T-helper 1 cell (primary cell): ENCODE measurements at regions not wholly inside any gene's neighbourhood (a gene's known extent, or its start where the extent isn't known, plus 50 kb on each side); places are given as distances from the start of the nearest gene placed in this dataset.

Experiments used
- DNase-seq, 5 donors: peaks; one replicate each; pipeline ENCODE4 v3.0.0-alpha.2; 2012 to 2020

- DNase-seq, result no peak
Measured at GRCh38 chr5:23064710-23065109, 211.6 kb upstream of the CDH12 start.

DNA sequence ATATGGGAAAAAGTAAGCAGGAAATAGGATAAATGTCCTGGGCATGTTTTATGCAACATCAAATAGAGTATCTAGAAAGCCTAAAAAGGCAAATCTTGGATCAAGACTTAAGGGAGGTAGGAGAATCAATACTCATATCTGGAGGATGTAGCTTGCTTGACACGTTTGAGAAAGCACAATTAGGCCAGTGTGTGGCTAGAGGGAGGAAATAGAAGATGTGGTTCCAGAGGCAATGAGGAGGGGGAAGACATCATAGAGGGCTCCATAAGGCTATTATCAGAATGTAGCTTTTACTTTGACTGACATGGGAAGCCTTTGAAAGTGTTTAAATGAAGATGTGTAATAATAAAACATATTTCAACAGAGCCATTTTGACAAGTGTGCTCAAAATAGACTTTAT, 200.7 kb upstream of the CDH12 start:
- DNase-seq, result no peak

- no peak for DNase-seq
Measured at GRCh38 chr5:23042226-23042625, 189.1 kb upstream of the CDH12 start.

DNA sequence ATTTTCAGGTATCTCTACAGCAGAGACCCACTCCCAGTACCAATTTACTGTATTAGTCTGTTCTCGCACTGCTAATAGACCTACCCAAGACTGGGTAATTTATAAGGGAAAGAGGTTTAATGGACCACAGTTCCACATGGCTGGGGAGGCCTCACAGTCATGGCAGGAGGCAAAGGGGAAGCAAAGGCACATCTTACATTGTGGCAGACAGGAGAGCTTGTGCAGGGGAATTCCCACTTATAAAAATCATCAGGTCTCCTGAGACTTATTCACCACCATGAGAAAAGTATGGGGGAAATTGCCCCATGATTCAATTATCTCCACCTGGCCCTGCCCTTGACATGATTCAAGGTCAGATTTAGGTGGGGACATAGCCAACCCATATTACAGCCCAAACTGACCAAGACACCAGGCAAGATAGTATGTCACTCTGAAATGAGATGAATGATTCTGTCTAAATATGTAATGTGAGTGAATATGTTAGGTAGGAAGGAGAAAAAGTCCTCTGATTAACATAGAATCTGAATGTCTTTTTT, 182.5 kb upstream of the CDH12 start:
- DNase-seq, result no peak

GRCh38 chr5:23033864-23034263, 180.7 kb upstream of the CDH12 start:
- no peak for DNase-seq

DNA sequence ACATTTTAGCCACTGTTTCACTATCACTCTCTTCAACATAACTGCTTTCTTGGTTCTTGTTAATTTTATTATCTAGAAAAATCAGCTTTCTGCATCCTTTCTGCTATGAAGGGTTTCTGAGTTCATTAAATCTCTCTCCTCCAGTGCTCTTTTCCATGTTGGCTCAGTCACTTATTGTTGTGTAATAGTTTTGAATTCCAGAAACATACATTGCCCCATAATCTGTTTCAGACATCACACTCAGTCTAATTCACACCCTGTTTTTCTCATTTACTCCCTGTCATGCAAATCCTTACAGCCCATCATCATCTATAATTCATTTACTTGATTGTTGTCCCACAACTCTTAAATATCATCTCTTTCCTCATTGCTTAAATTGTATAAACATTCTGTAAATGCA, 176.1 kb upstream of the CDH12 start:
- no peak for DNase-seq

DNA sequence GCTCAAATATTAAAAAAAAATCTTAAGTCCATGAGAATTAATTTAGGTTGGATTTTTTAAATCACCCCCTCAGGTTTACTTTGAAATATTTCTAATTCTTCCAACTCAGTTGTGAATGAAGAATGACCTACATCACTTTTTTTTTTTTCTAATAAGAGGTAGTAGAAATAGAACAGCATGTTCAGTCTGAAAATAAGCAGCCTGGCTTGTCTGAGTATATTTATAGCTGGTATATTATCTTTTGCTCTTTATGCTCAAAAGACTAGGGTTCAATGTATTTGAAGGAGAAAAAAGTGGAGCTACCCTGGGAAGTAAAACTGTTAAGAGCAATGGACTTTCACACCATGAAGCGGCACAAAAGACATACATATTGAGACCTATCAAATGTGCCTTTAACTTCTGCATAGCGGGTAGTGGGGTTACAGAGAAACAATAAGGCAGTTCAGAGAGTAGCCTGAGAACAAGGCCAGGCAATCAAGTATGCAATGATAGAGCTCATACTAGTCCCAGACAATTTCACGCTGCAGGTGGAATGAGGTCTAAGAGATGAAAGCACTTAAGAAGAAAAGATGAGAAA, 175.4 kb upstream of the CDH12 start:
- no peak for DNase-seq

GRCh38 chr5:23027830-23028229, 174.7 kb upstream of the CDH12 start:
- no peak for DNase-seq

DNA sequence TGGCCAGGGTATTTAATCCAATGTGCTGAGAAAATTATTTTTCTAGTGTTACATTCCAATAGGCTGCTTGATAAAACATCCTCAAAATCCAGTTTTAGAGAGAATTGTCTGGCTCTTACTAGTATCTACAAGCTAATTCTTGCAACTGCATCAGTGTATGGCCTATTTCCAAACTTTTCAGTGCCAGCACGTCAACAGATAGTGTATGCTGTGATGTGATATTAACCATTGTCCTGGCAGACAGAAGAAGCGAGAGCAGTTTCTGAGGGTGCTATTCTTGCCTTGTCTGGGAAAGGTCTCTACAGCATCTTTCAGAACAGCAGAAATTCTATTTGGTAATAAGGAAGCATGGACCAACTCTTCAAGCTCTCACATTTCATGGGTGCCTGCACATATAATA, 174.2 kb upstream of the CDH12 start:
- no peak for DNase-seq

GRCh38 chr5:23026252-23027170, 173.4 kb upstream of the CDH12 start:
- DNase-seq, result no peak

GRCh38 chr5:23025629-23026233, 172.6 kb upstream of the CDH12 start:
- DNase-seq, result no peak

DNA sequence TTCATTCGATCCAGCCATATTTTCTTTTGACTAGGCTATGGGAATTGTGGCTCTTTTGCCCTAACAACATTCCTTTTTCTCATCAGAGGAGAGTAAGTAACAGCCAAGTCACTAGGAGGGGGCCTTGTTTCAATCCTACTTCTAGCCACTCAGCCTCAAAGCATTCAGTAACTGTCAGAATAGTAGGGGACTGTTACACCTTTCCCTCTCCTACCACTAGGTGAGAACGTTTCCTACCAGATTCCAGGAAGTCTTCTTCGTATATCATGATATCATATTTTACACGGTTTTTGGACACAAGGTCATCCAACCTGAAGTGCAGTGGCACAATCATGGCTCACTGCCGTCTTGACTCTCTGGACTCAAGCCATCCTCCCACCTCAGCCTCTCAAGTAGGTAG, 171.3 kb upstream of the CDH12 start:
- no peak for DNase-seq

GRCh38 chr5:23014825-23015224, 161.7 kb upstream of the CDH12 start:
- DNase-seq, result no peak

DNA sequence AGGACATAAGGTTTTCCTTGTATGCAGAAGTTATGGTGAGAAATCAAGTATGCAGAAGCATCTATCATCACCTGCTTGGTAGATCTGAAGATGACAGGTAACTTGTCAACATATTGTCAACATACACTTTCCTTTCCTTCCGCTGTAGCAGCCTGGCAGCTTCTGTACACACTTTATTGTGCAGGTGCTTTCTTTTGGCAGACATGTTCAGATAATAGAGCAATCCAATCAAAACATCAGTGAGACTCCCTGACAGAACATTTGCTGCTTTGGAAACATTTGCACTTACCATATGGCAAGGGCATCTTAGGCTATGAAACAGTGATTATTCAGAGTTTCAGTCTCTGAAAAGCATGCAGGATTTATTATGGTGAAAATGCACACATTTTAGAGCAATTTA, 161.1 kb upstream of the CDH12 start:
- no peak for DNase-seq

GRCh38 chr5:23013395-23013998, 160.4 kb upstream of the CDH12 start:
- no peak for DNase-seq

DNA sequence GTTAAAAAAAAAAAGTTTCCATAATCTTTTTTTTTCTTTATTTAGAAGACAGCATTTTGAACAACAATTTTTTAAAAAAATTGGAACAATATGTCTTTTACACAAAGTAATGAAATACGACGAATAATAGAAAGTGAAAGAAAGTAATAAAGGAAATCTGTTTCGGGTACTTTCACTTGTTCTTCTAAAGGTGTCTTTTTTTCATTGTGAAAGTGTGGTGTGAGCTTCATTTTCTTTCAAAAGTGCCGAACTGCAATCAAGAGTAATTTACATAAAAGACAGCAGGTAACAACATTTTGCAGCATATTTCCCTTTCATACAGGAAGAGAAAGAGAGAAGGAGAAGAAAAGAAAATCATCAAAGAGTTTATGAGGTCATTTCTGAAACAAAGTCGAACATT, 159.7 kb upstream of the CDH12 start:
- DNase-seq, result no peak

DNA sequence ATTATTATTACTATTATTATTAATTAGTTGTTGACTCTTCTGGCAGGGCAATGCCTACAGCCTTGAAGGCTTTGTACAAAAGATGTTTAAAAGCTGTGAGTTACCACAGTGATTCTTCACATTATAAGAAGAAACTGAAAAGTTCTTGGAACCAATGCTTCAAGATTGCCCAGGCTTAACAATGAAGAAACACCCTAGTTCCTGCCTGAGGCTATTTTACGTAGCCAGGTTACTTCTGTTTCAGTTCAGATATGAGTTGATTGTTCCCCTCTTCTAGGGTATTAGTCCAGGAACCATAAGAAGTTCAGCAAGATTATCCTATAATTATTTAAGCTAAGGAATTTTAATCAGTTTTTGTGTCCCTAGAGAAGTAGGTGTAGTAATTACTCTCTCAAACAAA, 154.6 kb upstream of the CDH12 start:
- no peak for DNase-seq

GRCh38 chr5:23007236-23007635, 154.1 kb upstream of the CDH12 start:
- DNase-seq, result no peak

DNA sequence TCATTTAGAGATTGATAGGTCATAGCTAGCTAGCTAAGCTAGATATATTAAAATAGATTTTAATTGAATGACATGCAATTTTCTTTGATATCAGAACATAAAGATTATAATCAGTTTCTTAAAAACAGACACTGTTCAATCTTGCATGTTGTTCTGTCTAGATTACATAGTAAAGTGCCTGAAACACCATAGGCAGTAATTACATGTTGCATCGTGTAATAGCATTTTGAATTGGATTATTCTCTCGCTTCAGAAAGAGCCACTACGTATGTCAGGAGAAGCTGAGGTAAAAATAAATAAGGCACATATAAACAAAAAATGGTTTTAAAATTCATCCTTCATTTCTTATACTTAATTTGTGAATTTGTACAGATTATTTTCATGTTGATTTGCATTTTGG, 148.0 kb upstream of the CDH12 start:
- DNase-seq, result no peak

DNA sequence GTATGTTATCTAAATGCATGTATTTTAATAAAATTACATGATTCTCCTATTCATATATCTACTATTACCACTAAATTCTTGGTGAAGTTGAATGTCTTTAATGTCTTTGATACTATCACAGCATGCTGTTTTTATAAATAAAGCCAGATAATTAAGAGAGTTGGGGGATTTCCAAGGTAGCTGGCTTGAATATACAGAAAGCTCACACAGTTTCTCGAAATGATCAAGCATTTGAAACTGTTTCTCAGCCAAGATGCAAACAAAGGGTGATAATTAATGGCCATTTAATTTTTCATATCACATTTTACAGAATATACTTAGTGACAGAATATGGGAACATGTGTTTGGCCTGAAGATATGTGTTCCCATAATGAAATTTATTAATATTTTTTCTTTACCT, 145.6 kb upstream of the CDH12 start:
- no peak for DNase-seq

DNA sequence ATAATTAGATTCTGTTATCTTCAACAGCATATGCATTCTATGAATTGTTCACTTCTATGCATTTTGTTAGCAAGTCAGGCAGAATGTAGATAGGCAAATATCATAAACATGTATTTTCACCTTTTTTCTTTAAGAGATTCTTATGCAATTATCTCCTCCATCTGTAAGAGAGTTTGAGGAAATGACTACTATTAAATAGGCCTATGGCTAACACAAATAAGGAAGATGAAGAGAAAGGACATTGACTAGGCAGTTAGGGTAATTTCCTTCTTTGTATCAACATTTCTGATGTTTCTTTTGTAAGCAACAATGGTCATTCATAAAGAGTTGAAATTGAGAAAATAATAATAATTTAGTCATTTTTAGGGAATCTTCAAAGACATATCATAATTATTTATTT, 145.2 kb upstream of the CDH12 start:
- no peak for DNase-seq

GRCh38 chr5:22988937-22989336, 135.8 kb upstream of the CDH12 start:
- DNase-seq, result no peak

- no peak for DNase-seq
Measured at GRCh38 chr5:22986281-22986680, 133.1 kb upstream of the CDH12 start.
